MM.1S (cell line): ENCODE measurements at regions not wholly inside any gene's neighbourhood (a gene's known extent, or its start where the extent isn't known, plus 50 kb on each side); places are given as distances from the start of the nearest gene placed in this dataset.

Experiments used
- DNase-seq: peaks from one replicate; pipeline ENCODE4 v3.0.0-alpha.2; 2015
- H2AFZ ChIP-seq: fragments of 300-600 bp; sonication (generic); 2 replicates; pipeline ENCODE4 v1.6.0; 2016; ENCODE audit warnings: antibody characterized with exemption, low read length
- H3F3A ChIP-seq: fragments of 300-600 bp; sonication (generic); 2 replicates; pipeline ENCODE4 v1.6.1; 2016; ENCODE audit warnings: mild to moderate bottlenecking, antibody characterized with exemption, low read length, moderate library complexity, mixed read lengths; ENCODE audit not compliant: insufficient read depth
- H3K27ac ChIP-seq: fragments of 300-600 bp; sonication (generic); 2 replicates; pipeline ENCODE4 v1.5.1; 2016; ENCODE audit warnings: mild to moderate bottlenecking, low read length
- H3K27me3 ChIP-seq: fragments of 300-600 bp; sonication (generic); replicated peaks from 2 replicates; pipeline ENCODE4 v1.6.0; 2016; ENCODE audit warnings: low read length; ENCODE audit not compliant: insufficient read depth
- H3K36me3 ChIP-seq: fragments of 300-600 bp; sonication (generic); replicated peaks from 2 replicates; pipeline ENCODE4 v1.6.1; 2016; ENCODE audit warnings: mild to moderate bottlenecking, low read length, mixed read lengths; ENCODE audit not compliant: insufficient read depth
- H3K4me1 ChIP-seq: fragments of 300-600 bp; sonication (generic); 2 replicates; pipeline ENCODE4 v1.6.1; 2016; ENCODE audit warnings: low read length, mixed read lengths
- H3K4me2 ChIP-seq: fragments of 300-600 bp; sonication (generic); 2 replicates; pipeline ENCODE4 v1.6.0; 2016; ENCODE audit warnings: low read depth, low read length
- H3K4me3 ChIP-seq: fragments of 300-600 bp; sonication (generic); 2 replicates; pipeline ENCODE4 v1.5.1; 2016; ENCODE audit warnings: low read length, mixed read lengths
- H3K79me2 ChIP-seq: fragments of 300-600 bp; sonication (generic); 2 replicates; pipeline ENCODE4 v1.6.1; 2016; ENCODE audit warnings: mixed run types, low read length, mixed read lengths
- H3K9ac ChIP-seq: fragments of 300-600 bp; sonication (generic); 2 replicates; pipeline ENCODE4 v1.6.1; 2016; ENCODE audit warnings: low read length, mixed read lengths
- H3K9me2 ChIP-seq: fragments of 300-600 bp; sonication (generic); replicated peaks from 2 replicates; pipeline ENCODE4 v1.6.1; 2016; ENCODE audit warnings: mild to moderate bottlenecking, low read length, mixed read lengths; ENCODE audit not compliant: insufficient read depth
- H3K9me3 ChIP-seq: fragments of 300-600 bp; sonication (generic); replicated peaks from 2 replicates; pipeline ENCODE4 v1.6.1; 2016; ENCODE audit warnings: mild to moderate bottlenecking, low read length, mixed read lengths; ENCODE audit not compliant: insufficient read depth
- H4K20me1 ChIP-seq: fragments of 300-600 bp; sonication (generic); 2 replicates; pipeline ENCODE4 v1.6.1; 2016; ENCODE audit warnings: mild to moderate bottlenecking, low read length, moderate library complexity, mixed read lengths; ENCODE audit not compliant: insufficient read depth
- CTCF ChIP-seq: fragments of 300-600 bp; sonication (generic); IDR thresholded peaks from 2 replicates; pipeline ENCODE4 v1.5.1; 2016; ENCODE audit warnings: antibody characterized with exemption, low read length, mixed read lengths
- EZH2 ChIP-seq: fragments of 300-600 bp; sonication (generic); optimal IDR thresholded peaks from 2 replicates; pipeline ENCODE3; 2017; ENCODE audit warnings: low read depth, mild to moderate bottlenecking, antibody characterized with exemption, low read length, mixed read lengths
- EZH2phosphoT487 ChIP-seq: fragments of 300-600 bp; sonication (generic); IDR thresholded peaks from 2 replicates; pipeline ENCODE4 v1.6.1; 2018; ENCODE audit warnings: antibody characterized with exemption, low read length

GRCh38 chr5:34545626-34546025 lies 110.5 kb upstream of the RAI14 start:
- no peak overlapping the region for H3K9ac ChIP-seq
- H3K4me1 ChIP-seq = no peaks in the 10 kb centered on the region
- no peak overlapping the region for H3K4me3 ChIP-seq
- no peaks in the 10 kb centered on the region for H3K79me2 ChIP-seq
- no peak overlapping the region for H3K4me2 ChIP-seq
- TF ChIP-seq EZH2phosphoT487 (no peak), EZH2 (no peak), CTCF (no peak)
- H3K27me3 ChIP-seq = no peaks in the 10 kb centered on the region
- H2AFZ ChIP-seq = no peak overlapping the region
- H3K9me2 ChIP-seq = no peaks in the 10 kb centered on the region
- no peaks in the 10 kb centered on the region for H3F3A ChIP-seq
- H4K20me1 ChIP-seq = no peaks in the 10 kb centered on the region
- no peaks in the 10 kb centered on the region for H3K9me3 ChIP-seq
- no peaks in the 10 kb centered on the region for H3K36me3 ChIP-seq
- no peak for DNase-seq
- no peak overlapping the region for H3K27ac ChIP-seq

GRCh38 chr5:34547300-34548085 lies 108.6 kb upstream of the RAI14 start:
- Histone ChIP-seq H3K27ac (no peak overlapping the region), H3K9ac (no peak overlapping the region), H4K20me1 (no peaks in the 10 kb centered on the region), H3F3A (no peaks in the 10 kb centered on the region), H3K4me3 (no peak overlapping the region), H3K27me3 (no peaks in the 10 kb centered on the region), H3K4me2 (no peak overlapping the region), H3K4me1 (no peaks in the 10 kb centered on the region), H2AFZ (no peak overlapping the region), H3K36me3 (no peaks in the 10 kb centered on the region), H3K79me2 (no peaks in the 10 kb centered on the region), H3K9me2 (no peaks in the 10 kb centered on the region), H3K9me3 (no peaks in the 10 kb centered on the region)
- TF ChIP-seq EZH2 = no peak
- TF ChIP-seq CTCF = no peak
- TF ChIP-seq EZH2phosphoT487 = no peak
- no peak for DNase-seq

- Histone ChIP-seq H3K9me2 (no peaks in the 10 kb centered on the region), H3K36me3 (no peaks in the 10 kb centered on the region), H3K79me2 (no peaks in the 10 kb centered on the region), H3K9me3 (no peaks in the 10 kb centered on the region), H3K4me1 (no peaks in the 10 kb centered on the region), H3F3A (no peaks in the 10 kb centered on the region), H3K27ac (no peak overlapping the region), H3K4me2 (no peak overlapping the region), H3K27me3 (no peaks in the 10 kb centered on the region), H3K9ac (no peak overlapping the region), H3K4me3 (no peak overlapping the region), H4K20me1 (no peaks in the 10 kb centered on the region), H2AFZ (no peak overlapping the region)
- DNase-seq = no peak
- TF ChIP-seq EZH2phosphoT487 (no peak), CTCF (no peak), EZH2 (no peak)
Measured at GRCh38 chr5:34548086-34548403, 108.1 kb upstream of the RAI14 start.
